ENCODE measurements at regions not wholly inside any gene's neighbourhood (a gene's known extent, or its start where the extent isn't known, plus 50 kb on each side); places are given as distances from the start of the nearest gene placed in this dataset.
A peak's percentile ranks its signal among the peaks of the same experiment; 100 is the strongest.

GRCh38 chr6:165821754-165822153, 158.7 kb upstream of the PDE10A start:
- Mint-ChIP-seq H3K27ac (ENCODE audit: unreplicated experiment) (no peak overlapping the region), H3K36me3 (ENCODE audit: unreplicated experiment) (no peaks in the 10 kb centered on the region)

GRCh38 chr6:165820934-165821333, 157.9 kb upstream of the PDE10A start:
- peak; percentile 67 for DNase-seq (ENCODE audit: extremely low spot score, unreplicated experiment)
- TF ChIP-seq CTCF (IDR thresholded peaks at IDR 0.05): no peak
- no peaks in the 10 kb centered on the region for H3K4me1 Mint-ChIP-seq (ENCODE audit: unreplicated experiment)
- no peaks in the 10 kb centered on the region for H3K36me3 Mint-ChIP-seq (ENCODE audit: unreplicated experiment)
- H3K9me3 Mint-ChIP-seq (ENCODE audit: unreplicated experiment): no peaks in the 10 kb centered on the region
- H3K27ac Mint-ChIP-seq (ENCODE audit: unreplicated experiment): no peak overlapping the region
- H3K27me3 Mint-ChIP-seq (ENCODE audit: unreplicated experiment): peaks cover 32% of the 10 kb centered on the region
- H3K4me3 Mint-ChIP-seq (ENCODE audit: unreplicated experiment): no peak overlapping the region

More at GRCh38 chr6:165821754-165822153, 158.7 kb upstream of the PDE10A start:
- no peak overlapping the region for H3K4me3 Mint-ChIP-seq (ENCODE audit: unreplicated experiment)
- no peaks in the 10 kb centered on the region for H3K4me1 Mint-ChIP-seq (ENCODE audit: unreplicated experiment)
- no peaks in the 10 kb centered on the region for H3K9me3 Mint-ChIP-seq (ENCODE audit: unreplicated experiment)
- peaks cover 30% of the 10 kb centered on the region for H3K27me3 Mint-ChIP-seq (ENCODE audit: unreplicated experiment)
- TF ChIP-seq CTCF (IDR thresholded peaks at IDR 0.05): no peak
- DNase-seq (ENCODE audit: extremely low spot score, unreplicated experiment): peak; percentile 49

GRCh38 chr6:165820407-165820806, 157.4 kb upstream of the PDE10A start:
- Mint-ChIP-seq H3K9me3 (ENCODE audit: unreplicated experiment) (no peaks in the 10 kb centered on the region), H3K4me3 (ENCODE audit: unreplicated experiment) (no peak overlapping the region), H3K4me1 (ENCODE audit: unreplicated experiment) (no peaks in the 10 kb centered on the region), H3K36me3 (ENCODE audit: unreplicated experiment) (no peaks in the 10 kb centered on the region), H3K27me3 (ENCODE audit: unreplicated experiment) (peaks cover 32% of the 10 kb centered on the region), H3K27ac (ENCODE audit: unreplicated experiment) (no peak overlapping the region)
- peak; percentile 62 for DNase-seq (ENCODE audit: extremely low spot score, unreplicated experiment)
- no peak for TF ChIP-seq CTCF (IDR thresholded peaks at IDR 0.05)

- TF ChIP-seq CTCF (IDR thresholded peaks at IDR 0.05): no peak
- Mint-ChIP-seq H3K4me3 (ENCODE audit: unreplicated experiment) (no peak overlapping the region), H3K27me3 (ENCODE audit: unreplicated experiment) (peaks cover 32% of the 10 kb centered on the region), H3K36me3 (ENCODE audit: unreplicated experiment) (no peaks in the 10 kb centered on the region), H3K9me3 (ENCODE audit: unreplicated experiment) (no peaks in the 10 kb centered on the region), H3K4me1 (ENCODE audit: unreplicated experiment) (no peaks in the 10 kb centered on the region), H3K27ac (ENCODE audit: unreplicated experiment) (no peak overlapping the region)
- peak; percentile 78 for DNase-seq (ENCODE audit: extremely low spot score, unreplicated experiment)
Measured at GRCh38 chr6:165819394-165819793, 156.4 kb upstream of the PDE10A start.

GRCh38 chr6:165818200-165818599, 155.2 kb upstream of the PDE10A start:
- no peak overlapping the region for H3K27ac Mint-ChIP-seq (ENCODE audit: unreplicated experiment)
- DNase-seq (ENCODE audit: extremely low spot score, unreplicated experiment): no peak
- peaks cover 35% of the 10 kb centered on the region for H3K27me3 Mint-ChIP-seq (ENCODE audit: unreplicated experiment)
- H3K9me3 Mint-ChIP-seq (ENCODE audit: unreplicated experiment): no peaks in the 10 kb centered on the region
- H3K4me1 Mint-ChIP-seq (ENCODE audit: unreplicated experiment): no peaks in the 10 kb centered on the region
- H3K36me3 Mint-ChIP-seq (ENCODE audit: unreplicated experiment): no peaks in the 10 kb centered on the region
- no peak overlapping the region for H3K4me3 Mint-ChIP-seq (ENCODE audit: unreplicated experiment)
- TF ChIP-seq CTCF (IDR thresholded peaks at IDR 0.05): no peak

All from osteocyte (in vitro differentiated cells).